ENCODE measurements at regions not wholly inside any gene's neighbourhood (a gene's known extent, or its start where the extent isn't known, plus 50 kb on each side); places are given as distances from the start of the nearest gene placed in this dataset.

GRCh38 chr5:158070859-158071258 is 211.9 kb upstream of the CLINT1 start:
- TF ChIP-seq, protein P1, sequence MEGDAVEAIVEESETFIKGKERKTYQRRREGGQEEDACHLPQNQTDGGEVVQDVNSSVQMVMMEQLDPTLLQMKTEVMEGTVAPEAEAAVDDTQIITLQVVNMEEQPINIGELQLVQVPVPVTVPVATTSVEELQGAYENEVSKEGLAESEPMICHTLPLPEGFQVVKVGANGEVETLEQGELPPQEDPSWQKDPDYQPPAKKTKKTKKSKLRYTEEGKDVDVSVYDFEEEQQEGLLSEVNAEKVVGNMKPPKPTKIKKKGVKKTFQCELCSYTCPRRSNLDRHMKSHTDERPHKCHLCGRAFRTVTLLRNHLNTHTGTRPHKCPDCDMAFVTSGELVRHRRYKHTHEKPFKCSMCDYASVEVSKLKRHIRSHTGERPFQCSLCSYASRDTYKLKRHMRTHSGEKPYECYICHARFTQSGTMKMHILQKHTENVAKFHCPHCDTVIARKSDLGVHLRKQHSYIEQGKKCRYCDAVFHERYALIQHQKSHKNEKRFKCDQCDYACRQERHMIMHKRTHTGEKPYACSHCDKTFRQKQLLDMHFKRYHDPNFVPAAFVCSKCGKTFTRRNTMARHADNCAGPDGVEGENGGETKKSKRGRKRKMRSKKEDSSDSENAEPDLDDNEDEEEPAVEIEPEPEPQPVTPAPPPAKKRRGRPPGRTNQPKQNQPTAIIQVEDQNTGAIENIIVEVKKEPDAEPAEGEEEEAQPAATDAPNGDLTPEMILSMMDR (conservative IDR thresholded peaks at IDR 0.05; ENCODE audit: low read length) = no peak
- TF ChIP-seq EZH2phosphoT487 (IDR thresholded peaks at IDR 0.05; ENCODE audit: borderline replicate concordance, low read depth, low read length) = no peak
